ENCODE measurements at regions not wholly inside any gene's neighbourhood (a gene's known extent, or its start where the extent isn't known, plus 50 kb on each side); places are given as distances from the start of the nearest gene placed in this dataset.
A peak's percentile ranks its signal among the peaks of the same experiment; 100 is the strongest.

DNA sequence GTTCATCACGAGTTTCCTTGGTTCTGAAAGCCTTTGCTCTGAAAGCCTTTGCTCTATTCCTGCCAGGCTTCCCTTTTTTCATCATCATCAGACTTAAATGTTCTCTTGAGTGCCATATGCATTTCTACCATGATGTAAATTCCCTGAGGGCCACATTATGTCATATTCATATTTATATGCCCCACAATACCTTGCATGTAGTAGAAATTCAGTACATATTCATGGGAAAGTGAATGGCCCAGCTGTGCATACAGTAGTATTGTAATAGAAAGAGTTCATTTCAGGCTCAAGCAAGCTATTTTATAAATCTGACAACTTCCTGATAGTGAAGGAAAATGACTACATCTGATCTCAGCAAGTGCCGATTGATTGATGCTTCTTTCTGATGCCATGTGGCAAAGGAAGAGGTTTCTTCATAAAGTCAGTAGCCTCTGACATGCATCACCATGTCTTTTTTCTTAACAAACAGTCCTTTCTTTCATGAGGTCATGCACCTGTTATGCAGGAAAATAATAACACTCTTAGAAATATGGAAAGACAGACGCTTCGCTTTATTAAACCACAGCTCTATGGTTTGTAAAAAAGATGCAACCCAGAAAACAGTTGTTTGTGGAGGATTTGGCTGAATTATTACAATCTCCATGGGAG lies 308.7 kb downstream of the SAMD5 start:
- TF ChIP-seq, protein P1, sequence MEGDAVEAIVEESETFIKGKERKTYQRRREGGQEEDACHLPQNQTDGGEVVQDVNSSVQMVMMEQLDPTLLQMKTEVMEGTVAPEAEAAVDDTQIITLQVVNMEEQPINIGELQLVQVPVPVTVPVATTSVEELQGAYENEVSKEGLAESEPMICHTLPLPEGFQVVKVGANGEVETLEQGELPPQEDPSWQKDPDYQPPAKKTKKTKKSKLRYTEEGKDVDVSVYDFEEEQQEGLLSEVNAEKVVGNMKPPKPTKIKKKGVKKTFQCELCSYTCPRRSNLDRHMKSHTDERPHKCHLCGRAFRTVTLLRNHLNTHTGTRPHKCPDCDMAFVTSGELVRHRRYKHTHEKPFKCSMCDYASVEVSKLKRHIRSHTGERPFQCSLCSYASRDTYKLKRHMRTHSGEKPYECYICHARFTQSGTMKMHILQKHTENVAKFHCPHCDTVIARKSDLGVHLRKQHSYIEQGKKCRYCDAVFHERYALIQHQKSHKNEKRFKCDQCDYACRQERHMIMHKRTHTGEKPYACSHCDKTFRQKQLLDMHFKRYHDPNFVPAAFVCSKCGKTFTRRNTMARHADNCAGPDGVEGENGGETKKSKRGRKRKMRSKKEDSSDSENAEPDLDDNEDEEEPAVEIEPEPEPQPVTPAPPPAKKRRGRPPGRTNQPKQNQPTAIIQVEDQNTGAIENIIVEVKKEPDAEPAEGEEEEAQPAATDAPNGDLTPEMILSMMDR (IDR thresholded peaks at IDR 0.05; ENCODE audit: low read depth, low read length) = no peak
- in situ Hi-C loops (cut with HindIII; ENCODE audit: low sequenced_read_pairs) = no loop called here
- DNase-seq (ENCODE audit: low read depth, low spot score) = no peak
- H3K4me3 ChIP-seq (ENCODE audit: low read depth, low read length) = no peak overlapping the region

DNA sequence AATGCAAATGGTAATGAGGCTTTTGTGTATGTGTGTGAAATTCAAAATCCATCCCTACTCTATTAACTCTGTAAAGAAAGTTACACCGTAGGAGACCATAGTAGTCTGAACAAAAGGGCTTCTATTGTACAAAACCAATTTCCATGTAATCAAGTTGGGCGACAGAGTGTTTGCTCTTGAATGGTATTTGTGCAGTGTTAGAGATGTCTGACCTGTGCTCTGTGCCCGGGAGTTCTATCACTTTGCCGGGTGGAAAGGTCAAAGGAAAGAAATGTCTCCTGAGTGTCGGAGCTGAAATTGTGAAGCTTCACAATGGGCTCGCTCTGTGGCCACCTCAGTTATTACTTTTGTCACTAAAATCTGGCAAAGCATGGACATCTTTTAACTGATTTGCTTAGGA lies 312.0 kb downstream of the SAMD5 start:
- no peak overlapping the region for H3K4me3 ChIP-seq (ENCODE audit: low read depth, low read length)
- no peak for DNase-seq (ENCODE audit: low read depth, low spot score)
- TF ChIP-seq, protein P1 (IDR thresholded peaks at IDR 0.05; ENCODE audit: low read depth, low read length) = no peak
- in situ Hi-C loops (cut with HindIII; ENCODE audit: low sequenced_read_pairs) = no loop called here

- DNase-seq (ENCODE audit: low read depth, low spot score) = peak; percentile 2
- in situ Hi-C loops (cut with HindIII; ENCODE audit: low sequenced_read_pairs) = no loop called here
- no peak overlapping the region for H3K4me3 ChIP-seq (ENCODE audit: low read depth, low read length)
- TF ChIP-seq, protein P1 (IDR thresholded peaks at IDR 0.05; ENCODE audit: low read depth, low read length) = no peak
Measured at GRCh38 chr6:147821295-147821897, 312.9 kb downstream of the SAMD5 start.

GRCh38 chr6:147823936-147824335 lies 315.4 kb downstream of the SAMD5 start:
- TF ChIP-seq, protein P1 (IDR thresholded peaks at IDR 0.05; ENCODE audit: low read depth, low read length) = no peak
- DNase-seq (ENCODE audit: low read depth, low spot score) = no peak
- in situ Hi-C loops (cut with HindIII; ENCODE audit: low sequenced_read_pairs) = no loop called here
- no peak overlapping the region for H3K4me3 ChIP-seq (ENCODE audit: low read depth, low read length)

DNA sequence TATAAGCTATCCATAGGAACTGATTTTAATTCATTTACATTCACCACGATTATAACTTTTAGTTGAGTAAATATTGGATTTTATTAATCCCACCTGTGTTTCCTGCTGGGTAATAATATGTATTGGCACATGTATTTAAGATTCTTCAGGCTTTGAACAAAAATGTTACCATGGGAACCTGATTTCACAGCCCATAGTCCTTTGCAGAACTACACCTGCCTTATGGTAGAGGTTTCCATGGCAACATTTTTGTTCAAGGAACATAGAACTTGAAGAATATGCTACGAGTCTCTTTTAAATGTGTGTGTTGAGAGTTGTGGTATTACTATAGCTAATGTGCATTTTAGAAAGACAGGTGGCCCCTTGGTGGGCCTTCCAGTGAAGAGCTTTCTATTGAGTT lies 317.4 kb downstream of the SAMD5 start:
- no peak for DNase-seq (ENCODE audit: low read depth, low spot score)
- in situ Hi-C loops (cut with HindIII; ENCODE audit: low sequenced_read_pairs) = no loop called here
- no peak overlapping the region for H3K4me3 ChIP-seq (ENCODE audit: low read depth, low read length)
- TF ChIP-seq, protein P1 (IDR thresholded peaks at IDR 0.05; ENCODE audit: low read depth, low read length) = no peak

DNA sequence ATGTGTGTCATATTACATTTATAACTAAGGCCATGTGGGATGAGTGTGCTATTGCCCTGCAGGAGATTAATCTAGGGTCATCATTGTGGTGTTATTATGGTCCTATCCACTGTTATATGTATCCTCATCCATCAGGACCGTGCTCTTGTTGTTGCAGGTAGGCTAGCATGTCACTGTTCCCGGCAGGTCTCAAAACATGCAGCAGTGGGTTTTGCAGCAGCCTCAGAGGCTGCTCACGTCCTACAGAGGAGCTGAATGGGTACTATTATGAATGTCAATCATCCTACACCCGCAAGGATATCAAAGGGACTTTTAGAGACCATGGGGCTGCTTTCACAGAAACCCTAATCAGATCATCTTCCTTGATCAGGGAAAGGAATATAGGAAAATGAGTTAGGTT lies 318.2 kb downstream of the SAMD5 start:
- TF ChIP-seq, protein P1 (IDR thresholded peaks at IDR 0.05; ENCODE audit: low read depth, low read length) = no peak
- DNase-seq (ENCODE audit: low read depth, low spot score) = no peak
- in situ Hi-C loops (cut with HindIII; ENCODE audit: low sequenced_read_pairs) = no loop called here
- H3K4me3 ChIP-seq (ENCODE audit: low read depth, low read length) = no peak overlapping the region

All from astrocyte of the spinal cord (primary cell).